GM18499 (cell line): ENCODE measurements at regions not wholly inside any gene's neighbourhood (a gene's known extent, or its start where the extent isn't known, plus 50 kb on each side); places are given as distances from the start of the nearest gene placed in this dataset.

Source experiments
- ATAC-seq: cut with Tn5 transposase; IDR thresholded peaks from one replicate; pipeline ENCODE4 v1.9.1; 2021; ENCODE audit warnings: moderate number of reproducible peaks; ENCODE audit not compliant: insufficient read depth, unreplicated experiment

DNA sequence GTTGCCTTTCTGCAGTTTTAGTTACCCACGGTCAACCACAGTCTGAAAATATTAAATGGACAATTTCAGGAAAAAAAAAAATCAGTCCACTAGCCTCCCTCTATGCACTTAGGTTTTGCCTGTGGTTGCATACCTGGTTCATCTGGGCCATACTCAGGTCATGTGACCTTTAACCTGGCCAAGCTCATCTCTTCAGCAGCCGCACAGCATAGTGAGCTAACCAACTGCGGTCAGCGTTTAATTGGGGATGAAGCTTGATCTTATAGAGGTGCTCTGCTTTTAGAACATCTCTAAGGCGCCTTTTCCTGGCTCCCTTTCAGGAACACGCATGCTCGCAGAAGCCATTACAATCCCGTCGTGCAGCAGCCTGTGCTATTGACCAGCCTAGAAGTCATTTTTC, 177.2 kb upstream of the HMGA2 start:
- ATAC-seq, result no peak

- no peak for ATAC-seq
Measured at GRCh38 chr12:65648461-65648860, 175.8 kb upstream of the HMGA2 start.

- no peak for ATAC-seq
Measured at GRCh38 chr12:65649126-65649525, 175.2 kb upstream of the HMGA2 start.

DNA sequence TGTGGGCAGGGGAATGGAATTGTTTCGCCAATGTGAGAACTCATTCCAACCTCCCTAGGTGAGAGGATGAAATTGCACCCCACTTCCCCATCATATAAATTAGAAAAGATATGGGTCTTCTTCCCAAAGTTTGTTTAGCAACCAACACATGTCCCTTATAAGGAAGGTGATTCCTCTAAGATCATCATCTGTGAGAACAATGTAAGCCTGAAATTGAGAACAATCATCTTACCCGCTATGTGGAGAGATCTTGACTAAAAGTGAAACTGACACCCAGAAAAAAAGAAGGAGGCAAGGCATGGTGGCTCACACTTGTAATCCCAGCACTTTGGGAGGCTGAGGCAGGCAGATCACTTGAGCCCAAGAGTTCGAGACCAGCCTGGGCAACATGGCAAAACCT, 173.2 kb upstream of the HMGA2 start:
- no peak for ATAC-seq

- ATAC-seq, result no peak
Measured at GRCh38 chr12:65653321-65653720, 171.0 kb upstream of the HMGA2 start.

GRCh38 chr12:65653946-65654629, 170.2 kb upstream of the HMGA2 start:
- no peak for ATAC-seq

DNA sequence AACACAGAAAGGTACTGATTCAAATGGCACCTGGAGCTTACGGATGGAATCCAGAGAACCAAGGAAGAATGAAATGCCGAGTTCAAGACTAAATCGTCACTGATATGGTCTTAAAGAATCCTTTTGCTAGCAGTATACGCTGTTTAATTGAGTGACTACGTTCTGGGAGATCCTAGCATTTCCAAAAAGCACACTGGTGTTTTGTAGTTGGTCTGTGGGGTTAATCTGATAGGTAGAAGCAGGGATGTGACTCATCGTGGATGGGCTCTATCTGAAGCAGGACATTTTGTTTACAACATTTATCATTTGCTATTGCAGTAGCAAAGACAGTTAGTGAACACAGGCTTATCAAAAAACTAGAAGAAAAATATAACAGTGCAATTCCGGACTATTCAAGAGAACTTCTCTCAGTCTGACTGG, 169.2 kb upstream of the HMGA2 start:
- ATAC-seq, result no peak

DNA sequence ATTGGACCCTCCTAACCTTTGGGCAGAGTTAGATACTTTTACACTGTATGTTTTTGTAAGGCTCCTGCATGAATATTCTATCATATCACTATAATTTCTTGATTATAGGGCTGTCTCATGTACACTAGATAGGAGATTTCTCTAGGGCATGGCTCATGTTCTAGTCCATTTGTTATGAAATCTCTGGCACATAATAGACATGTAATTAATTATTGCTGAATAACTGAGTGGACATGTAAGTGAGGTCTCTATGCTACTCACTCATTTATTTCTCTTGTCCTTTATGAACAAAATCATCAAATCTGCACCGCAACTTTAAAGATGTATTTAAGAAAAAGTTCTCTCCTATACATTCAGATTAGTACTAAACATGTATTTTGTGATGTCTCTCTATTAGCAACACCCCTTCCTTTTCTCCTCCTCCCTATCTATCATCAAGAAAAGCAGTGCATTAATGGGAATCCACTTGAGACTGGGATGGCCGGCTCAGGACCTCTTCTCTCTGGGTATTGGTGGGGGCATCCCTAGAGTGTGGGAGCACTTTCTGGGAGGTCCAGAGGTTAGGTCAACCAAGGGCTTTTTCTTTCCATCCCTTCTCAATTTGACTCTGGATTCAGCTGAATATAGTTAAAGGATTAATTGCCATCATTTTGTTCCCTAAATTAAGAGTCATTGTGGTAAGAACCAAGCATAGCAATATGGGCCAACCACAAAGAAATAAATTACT, 168.0 kb upstream of the HMGA2 start:
- no peak for ATAC-seq

- ATAC-seq, result no peak
Measured at GRCh38 chr12:65656891-65657351, 167.4 kb upstream of the HMGA2 start.

DNA sequence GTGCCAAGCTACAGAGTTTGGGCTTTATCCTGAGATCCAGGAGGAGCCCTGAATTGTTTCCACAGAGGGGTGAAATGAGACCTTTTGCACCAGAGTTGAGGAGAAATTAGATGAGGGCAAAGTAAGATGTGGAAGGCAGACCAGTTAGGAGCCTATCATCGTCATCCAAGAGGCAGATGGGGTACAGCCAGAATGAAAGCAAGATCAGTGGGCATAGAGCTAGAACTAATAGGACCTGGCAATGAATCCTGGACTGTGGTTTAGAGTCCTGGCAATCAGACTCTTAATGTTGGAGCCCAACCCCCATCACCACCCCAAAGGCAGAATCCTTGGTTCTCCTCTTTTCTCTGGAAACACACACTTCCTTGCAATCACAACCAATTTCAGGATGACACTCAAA, 166.6 kb upstream of the HMGA2 start:
- ATAC-seq, result no peak

GRCh38 chr12:65658360-65658759, 165.9 kb upstream of the HMGA2 start:
- ATAC-seq, result no peak

DNA sequence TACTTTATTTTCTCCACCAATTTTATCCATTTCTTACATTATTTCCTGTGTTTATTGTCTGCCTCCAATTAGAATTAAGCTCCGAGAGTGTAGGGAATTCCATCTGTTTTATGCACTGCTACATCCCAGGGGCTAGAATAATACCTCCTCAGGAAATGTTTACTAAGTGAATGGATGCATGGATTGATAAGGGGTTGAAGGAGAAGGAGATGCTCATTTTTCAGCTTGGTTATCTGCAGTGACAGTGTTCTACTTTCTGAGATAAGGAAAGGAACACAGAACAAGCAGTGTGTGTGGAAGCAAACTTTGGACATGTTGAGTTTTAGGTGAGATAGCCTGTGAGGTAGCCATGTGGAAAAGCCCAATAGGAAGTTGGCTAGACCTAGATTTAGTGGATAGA, 164.6 kb upstream of the HMGA2 start:
- no peak for ATAC-seq

DNA sequence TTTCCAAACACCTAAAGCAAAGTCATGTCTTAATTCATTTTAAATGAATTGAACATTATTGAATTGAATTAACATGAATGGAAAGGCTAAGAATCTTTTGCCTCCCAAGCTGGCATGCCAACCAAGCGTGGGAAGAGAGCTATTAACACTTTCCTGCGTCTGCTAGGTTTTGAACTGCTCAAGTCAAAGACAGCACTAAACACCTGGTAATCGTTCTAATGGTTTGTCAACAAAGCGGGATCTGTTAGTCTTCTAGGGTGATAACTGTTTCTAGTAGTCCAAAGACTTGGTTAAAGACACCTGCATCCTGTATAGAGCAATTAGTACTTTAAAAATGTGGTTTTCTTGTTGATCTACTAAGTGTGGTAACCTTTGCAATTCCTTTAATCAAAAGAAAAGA, 164.2 kb upstream of the HMGA2 start:
- no peak for ATAC-seq

DNA sequence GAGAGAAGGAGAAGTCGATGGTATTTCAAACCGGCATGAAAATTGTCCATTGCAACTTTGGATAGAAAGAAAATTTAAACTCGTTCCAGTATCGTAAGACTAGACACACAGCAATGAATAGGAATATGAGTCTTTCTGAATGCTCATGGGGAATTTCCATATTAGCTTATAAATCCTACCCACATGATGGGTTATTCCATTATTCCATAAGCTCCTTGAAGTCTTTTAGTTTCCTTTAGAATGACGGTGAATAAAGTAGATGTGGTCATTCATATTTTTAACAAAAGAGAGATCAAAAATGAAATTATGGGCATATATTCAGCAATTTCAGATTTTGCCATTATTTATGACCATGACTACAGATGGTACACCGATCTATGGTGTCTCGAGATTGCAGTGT, 163.4 kb upstream of the HMGA2 start:
- no peak for ATAC-seq

DNA sequence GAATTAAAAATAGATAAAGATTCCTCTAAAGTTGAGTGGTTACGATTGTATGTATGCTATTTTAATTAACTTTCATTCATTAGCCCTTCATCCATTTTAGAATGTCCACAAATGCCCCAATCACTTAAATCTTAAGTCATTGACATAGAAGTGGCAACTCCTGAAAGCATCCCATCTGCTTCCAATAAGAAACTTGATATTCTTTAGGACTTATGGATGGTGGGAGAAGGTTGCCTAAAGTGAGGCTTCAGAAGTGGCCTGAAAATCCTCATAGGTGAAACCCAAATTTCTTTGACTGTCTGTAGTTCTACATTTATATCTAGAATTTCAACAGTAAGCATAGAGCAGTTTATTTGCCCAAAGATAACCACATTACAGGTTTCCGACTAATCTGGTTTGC, 161.7 kb upstream of the HMGA2 start:
- no peak for ATAC-seq

- ATAC-seq, result no peak
Measured at GRCh38 chr12:65663097-65663496, 161.2 kb upstream of the HMGA2 start.

- no peak for ATAC-seq
Measured at GRCh38 chr12:65663648-65664047, 160.6 kb upstream of the HMGA2 start.

GRCh38 chr12:65664715-65665250, 159.5 kb upstream of the HMGA2 start:
- no peak for ATAC-seq

- ATAC-seq, result no peak
Measured at GRCh38 chr12:65665817-65666216, 158.5 kb upstream of the HMGA2 start.

DNA sequence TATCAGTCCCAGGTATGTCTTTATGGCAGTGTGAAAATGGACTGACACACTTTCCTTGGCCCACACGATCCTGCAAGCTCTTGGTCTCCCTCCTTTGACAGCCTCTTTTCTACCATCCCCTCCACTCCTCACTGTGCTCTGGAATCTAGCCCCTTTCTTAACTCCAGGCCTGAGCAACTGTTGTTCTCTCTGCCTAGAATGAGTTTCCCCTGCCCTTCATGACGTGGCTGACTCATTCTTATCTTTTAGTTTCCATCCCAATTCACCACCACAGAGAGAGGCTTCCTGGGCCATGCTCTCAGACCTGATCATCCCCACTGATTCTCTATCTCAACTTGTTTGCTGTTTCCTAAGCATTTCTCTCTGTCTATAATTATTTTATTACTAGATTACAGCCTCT, 157.4 kb upstream of the HMGA2 start:
- no peak for ATAC-seq

GRCh38 chr12:65667932-65668331, 156.4 kb upstream of the HMGA2 start:
- no peak for ATAC-seq
